HG03108 (cell line): ENCODE measurements at regions not wholly inside any gene's neighbourhood (a gene's known extent, or its start where the extent isn't known, plus 50 kb on each side); places are given as distances from the start of the nearest gene placed in this dataset.

Source experiments
- ATAC-seq: cut with Tn5 transposase; IDR thresholded peaks from one replicate; pipeline ENCODE4 v1.9.1; 2021; ENCODE audit warnings: moderate library complexity; ENCODE audit not compliant: unreplicated experiment

- ATAC-seq = no peak
Observed at GRCh38 chr18:31247574-31248199, 70.3 kb upstream of the DSG1 start.

GRCh38 chr18:31248783-31249521, 69.0 kb upstream of the DSG1 start:
- ATAC-seq = no peak

GRCh38 chr18:31250902-31251301, 67.1 kb upstream of the DSG1 start:
- ATAC-seq = no peak

GRCh38 chr18:31252522-31252921, 65.4 kb upstream of the DSG1 start:
- no peak for ATAC-seq

- no peak for ATAC-seq
Observed at GRCh38 chr18:31255953-31256352, 62.0 kb upstream of the DSG1 start.

- ATAC-seq = no peak
Observed at GRCh38 chr18:31258789-31259188, 59.2 kb upstream of the DSG1 start.

- ATAC-seq = no peak
Observed at GRCh38 chr18:31261792-31262582, 56.0 kb upstream of the DSG1 start.

GRCh38 chr18:31267823-31268481, 50.0 kb upstream of the DSG1 start:
- ATAC-seq = peak; percentile 62
